ENCODE measurements at regions not wholly inside any gene's neighbourhood (a gene's known extent, or its start where the extent isn't known, plus 50 kb on each side); places are given as distances from the start of the nearest gene placed in this dataset.
"Not testable (repeated sequence)": the region's sequence is repeated elsewhere in the genome, so short reads cannot be mapped to it uniquely, and the experiment has no call there.

- no peak for DNase-seq (ENCODE audit: low spot score)
Measured at GRCh38 chr7:123323689-123324088, 123.9 kb upstream of the SLC13A1 start.

- DNase-seq (ENCODE audit: low spot score) = not testable (repeated sequence)
Measured at GRCh38 chr7:123321578-123321977, 121.8 kb upstream of the SLC13A1 start.

- no peak for DNase-seq (ENCODE audit: low spot score)
Measured at GRCh38 chr7:123319911-123320310, 120.1 kb upstream of the SLC13A1 start.

GRCh38 chr7:123314886-123315285 is 115.1 kb upstream of the SLC13A1 start:
- DNase-seq (ENCODE audit: low spot score) = no peak

- no peak for DNase-seq (ENCODE audit: low spot score)
Measured at GRCh38 chr7:123308254-123308951, 108.6 kb upstream of the SLC13A1 start.

- no peak for DNase-seq (ENCODE audit: low spot score)
Measured at GRCh38 chr7:123305840-123306375, 106.1 kb upstream of the SLC13A1 start.

- no peak for DNase-seq (ENCODE audit: low spot score)
Measured at GRCh38 chr7:123303926-123304325, 104.2 kb upstream of the SLC13A1 start.

- DNase-seq (ENCODE audit: low spot score) = no peak
Measured at GRCh38 chr7:123296965-123297364, 97.2 kb upstream of the SLC13A1 start.

- DNase-seq (ENCODE audit: low spot score) = no peak
Measured at GRCh38 chr7:123293710-123294109, 93.9 kb upstream of the SLC13A1 start.

GRCh38 chr7:123292227-123292626 is 92.5 kb upstream of the SLC13A1 start:
- no peak for DNase-seq (ENCODE audit: low spot score)

GRCh38 chr7:123289200-123289599 is 89.4 kb upstream of the SLC13A1 start:
- no peak for DNase-seq (ENCODE audit: low spot score)

GRCh38 chr7:123285076-123285700 is 85.4 kb upstream of the SLC13A1 start:
- DNase-seq (ENCODE audit: low spot score) = no peak

GRCh38 chr7:123283373-123283772 is 83.6 kb upstream of the SLC13A1 start:
- no peak for DNase-seq (ENCODE audit: low spot score)

GRCh38 chr7:123282181-123282580 is 82.4 kb upstream of the SLC13A1 start:
- no peak for DNase-seq (ENCODE audit: low spot score)

- DNase-seq (ENCODE audit: low spot score) = no peak
Measured at GRCh38 chr7:123279949-123280348, 80.2 kb upstream of the SLC13A1 start.

GRCh38 chr7:123275036-123275753 is 75.4 kb upstream of the SLC13A1 start:
- no peak for DNase-seq (ENCODE audit: low spot score)

GRCh38 chr7:123273185-123273584 is 73.4 kb upstream of the SLC13A1 start:
- DNase-seq (ENCODE audit: low spot score) = no peak

- no peak for DNase-seq (ENCODE audit: low spot score)
Measured at GRCh38 chr7:123271856-123272255, 72.1 kb upstream of the SLC13A1 start.

GRCh38 chr7:123271231-123271630 is 71.5 kb upstream of the SLC13A1 start:
- DNase-seq (ENCODE audit: low spot score) = no peak

GRCh38 chr7:123270570-123270969 is 70.8 kb upstream of the SLC13A1 start:
- no peak for DNase-seq (ENCODE audit: low spot score)

GRCh38 chr7:123265853-123266252 is 66.1 kb upstream of the SLC13A1 start:
- DNase-seq (ENCODE audit: low spot score) = no peak

GRCh38 chr7:123264820-123265219 is 65.1 kb upstream of the SLC13A1 start:
- DNase-seq (ENCODE audit: low spot score) = not testable (repeated sequence)

GRCh38 chr7:123260428-123260960 is 60.7 kb upstream of the SLC13A1 start:
- no peak for DNase-seq (ENCODE audit: low spot score)
